Heart left ventricle (tissue), 16 donors: ENCODE measurements at regions not wholly inside any gene's neighbourhood (a gene's known extent, or its start where the extent isn't known, plus 50 kb on each side); places are given as distances from the start of the nearest gene placed in this dataset.
A peak's percentile ranks its signal among the peaks of the same experiment; 100 is the strongest.

ENCODE experiments used
- ATAC-seq, 4 donors: fragments of 200-7000 bp; cut with Tn5 transposase; one replicate each; pipeline ENCODE4 v1.9.1; 2020 to 2022; ENCODE audit warnings: moderate library complexity in 4 of 4, mild to moderate bottlenecking in 3 of 4, moderate number of reproducible peaks in 1 of 4
- DNase-seq, 5 donors: peaks; one replicate each; pipeline ENCODE4 v3.0.0-alpha.2; 2020
- H3K27ac ChIP-seq, 12 donors: fragments of 200-600 bp; sonication (generic) in 4 of 12; one replicate each; pipeline versions ENCODE4 v1.5.0 to v1.8.0; 2016 to 2022; ENCODE audit warnings: mild to moderate bottlenecking in 2 of 12
- H3K27me3 ChIP-seq, 9 donors: fragments of 200-600 bp; sonication (generic) in 2 of 9; one replicate each; pipeline versions ENCODE4 v1.5.1 to v1.8.0; 2016 to 2022; ENCODE audit warnings: mild to moderate bottlenecking in 3 of 9
- H3K36me3 ChIP-seq, 9 donors: fragments of 200-600 bp; sonication (generic) in 2 of 9; one replicate each; pipeline versions ENCODE4 v1.5.0 to v1.8.0; 2018 to 2022; ENCODE audit warnings: mild to moderate bottlenecking in 2 of 9
- H3K4me1 ChIP-seq, 12 donors: fragments of 200-600 bp; sonication (generic) in 4 of 12; one replicate each; pipeline versions ENCODE4 v1.5.0 to v1.8.0; 2016 to 2022; ENCODE audit warnings: mild to moderate bottlenecking in 3 of 12
- H3K4me3 ChIP-seq, 12 donors: fragments of 200-600 bp; sonication (generic) in 4 of 12; one replicate each; pipeline versions ENCODE4 v1.5.0 to v1.8.0; 2017 to 2022; ENCODE audit warnings: mild to moderate bottlenecking in 9 of 12, moderate library complexity in 4 of 12
- H3K9me3 ChIP-seq, 12 donors: fragments of 200-600 bp; sonication (generic) in 4 of 12; one replicate each; pipeline versions ENCODE4 v1.5.0 to v1.8.0; 2016 to 2022; ENCODE audit warnings: mild to moderate bottlenecking in 1 of 12
- CTCF ChIP-seq, 12 donors: fragments of 200-600 bp; sonication (generic) in 4 of 12; IDR thresholded peaks; one replicate each; pipeline versions ENCODE4 v1.5.0 to v1.8.0; 2018 to 2022; ENCODE audit warnings: antibody characterized with exemption in 12 of 12, mild to moderate bottlenecking in 5 of 12
- POLR2A ChIP-seq, 2 donors: fragments of 450-650 bp; IDR thresholded peaks; one replicate each; pipeline ENCODE4 v1.6.1; 2017; ENCODE audit warnings: antibody characterized with exemption in 2 of 2, mild to moderate bottlenecking in 2 of 2, moderate library complexity in 2 of 2
- WGBS, 4 donors: extraction: QIAGEN DNeasy Blood & Tissue Kit in 2 of 4; methylation state at CpG; one replicate each; pipeline versions ENCODE4 v1.1.5 to v1.1.7; 2013 to 2018; 5-methylcytosine and 5-hydroxymethylcytosine counted together
- intact Hi-C, 10 donors: fragments of 100-400 bp; cut with DNase I; formaldehyde crosslinking; loops; one replicate each; pipeline versions ENCODE4 v1.11.1 to v1.14.2; 2022
- donor health status: ischemic (EF 13 %, LVEDD 7.1; RV severe dilation, severe dysfunction).
- donor health status: healthy with polysubstance abuse.
- donor health status: DM: no; HTN: yes; CAD: no.
- donor health status: DM: no; HTN: no; CAD: no.
- donor health status: ischemic (EF 25% LVEDD 6.9; RV normal size, moderate dysfunction).
- donor health status: ischemic (EF 25% LVEDD 5.7; RV mildly dilated, moderate dysfunction).
- donor health status: healthy.
- donor health status: DM: yes; HTN: yes; CAD: no.
- donor health status: ischemic (EF 35%, LVEDD 5.7; RV mildly dilated, moderate dysfunction).
- donor health status: nonischemic (EF 11% LVEDD 7.7; RV severe dilation, severe dysfunction).
- donor health status: DM: yes; HTN: yes; CAD: no.
- donor health status: PGD.
- donor health status: ischemic (EF 29% LVEDD 5.4; RV normal size, mild dysfunction).
- donor health status: nonischemic (EF 23%, LVEDD 6.1; RV moderate dilation, normal function).

GRCh38 chr13:88068975-88069374 lies 397.8 kb downstream of the SLITRK5 start:
- Histone ChIP-seq H3K27me3 (no peaks in the 10 kb centered on the region), H3K4me1 (no peaks in the 10 kb centered on the region), H3K4me3 (no peak overlapping the region), H3K27ac (no peak overlapping the region), H3K36me3 (no peaks in the 10 kb centered on the region), H3K9me3 (no peaks in the 10 kb centered on the region)
- 86 to 90% (median 87%) methylated on average over 11 of the region's 11 CpGs for WGBS, 4 donors
- intact Hi-C loops: no loop called here
- DNase-seq (peak in 1 of 5 donors; percentile 28), ATAC-seq (no peak)
- no peak for TF ChIP-seq POLR2A (IDR thresholded peaks at IDR 0.05)
- TF ChIP-seq CTCF (IDR thresholded peaks at IDR 0.05): no peak

GRCh38 chr13:88071371-88071770 lies 400.2 kb downstream of the SLITRK5 start:
- 68 to 84% (median 69%) methylated on average over 1 of the region's 1 CpG for whole genome bisulfite sequencing, 4 donors
- intact Hi-C loops: no loop called here
- H3K4me1 ChIP-seq: no peaks in the 10 kb centered on the region

GRCh38 chr13:88074794-88075510 lies 403.8 kb downstream of the SLITRK5 start:
- ATAC-seq (no peak), DNase-seq (no peak)
- Histone ChIP-seq H3K9me3 (no peaks in the 10 kb centered on the region), H3K4me1 (no peaks in the 10 kb centered on the region), H3K27me3 (no peaks in the 10 kb centered on the region), H3K36me3 (no peaks in the 10 kb centered on the region), H3K27ac (no peak overlapping the region), H3K4me3 (no peak overlapping the region)
- WGBS, 4 donors: 64 to 71% (median 67%) methylated on average over 5 of the region's 5 CpGs
- TF ChIP-seq POLR2A (IDR thresholded peaks at IDR 0.05) (no peak), CTCF (IDR thresholded peaks at IDR 0.05) (no peak)
- intact Hi-C loops: no loop called here

More at GRCh38 chr13:88071371-88071770, 400.2 kb downstream of the SLITRK5 start:
- no peaks in the 10 kb centered on the region for H3K9me3 ChIP-seq
- DNase-seq (no peak), ATAC-seq (no peak)
- no peak overlapping the region for H3K4me3 ChIP-seq
- H3K27ac ChIP-seq: no peak overlapping the region
- no peaks in the 10 kb centered on the region for H3K27me3 ChIP-seq
- no peaks in the 10 kb centered on the region for H3K36me3 ChIP-seq
- TF ChIP-seq POLR2A (IDR thresholded peaks at IDR 0.05) (no peak), CTCF (IDR thresholded peaks at IDR 0.05) (no peak)

GRCh38 chr13:88085036-88085435 lies 413.9 kb downstream of the SLITRK5 start:
- Histone ChIP-seq H3K4me3 (no peak overlapping the region), H3K36me3 (no peaks in the 10 kb centered on the region), H3K27me3 (no peaks in the 10 kb centered on the region), H3K4me1 (no peaks in the 10 kb centered on the region), H3K9me3 (no peaks in the 10 kb centered on the region), H3K27ac (no peak overlapping the region)
- TF ChIP-seq POLR2A (IDR thresholded peaks at IDR 0.05) (no peak), CTCF (IDR thresholded peaks at IDR 0.05) (no peak)
- intact Hi-C loops: no loop called here
- ATAC-seq (no peak), DNase-seq (no peak)
